Right atrium auricular region (tissue), 2 donors: ENCODE measurements at regions not wholly inside any gene's neighbourhood (a gene's known extent, or its start where the extent isn't known, plus 50 kb on each side); places are given as distances from the start of the nearest gene placed in this dataset.

Experiments
- DNase-seq: peaks from one replicate; pipeline ENCODE4 v3.0.0-alpha.2; 2019; ENCODE audit warnings: low spot score
- H3K27ac ChIP-seq, 2 donors: fragments of 200-600 bp; sonication (generic); 1 replicate in 1 of 2; 2 replicates in 1 of 2; pipeline ENCODE4 v1.5.1; 2016 to 2019
- H3K27me3 ChIP-seq, 2 donors: fragments of 200-600 bp; sonication (generic); one replicate each; pipeline versions ENCODE4 v1.5.1 to v1.6.0; 2017 to 2019
- H3K36me3 ChIP-seq: fragments of 200-600 bp; sonication (generic); one replicate; pipeline ENCODE4 v1.5.1; 2016
- H3K4me1 ChIP-seq, 2 donors: fragments of 200-600 bp; sonication (generic); one replicate each; pipeline versions ENCODE4 v1.5.1 to v1.6.0; 2017 to 2019
- H3K4me3 ChIP-seq, 2 donors: fragments of 200-600 bp; sonication (generic); 1 replicate in 1 of 2; 2 replicates in 1 of 2; pipeline ENCODE4 v1.5.1; 2017 to 2019; ENCODE audit warnings: mild to moderate bottlenecking in 1 of 2, moderate library complexity in 1 of 2
- H3K9me3 ChIP-seq, 2 donors: fragments of 200-600 bp; sonication (generic); one replicate each; pipeline ENCODE4 v1.5.1; 2019
- CTCF ChIP-seq, 2 donors: fragments of 200-600 bp; sonication (generic); IDR thresholded peaks; one replicate each; pipeline ENCODE4 v1.5.1; 2019; ENCODE audit warnings: antibody characterized with exemption in 2 of 2

DNA sequence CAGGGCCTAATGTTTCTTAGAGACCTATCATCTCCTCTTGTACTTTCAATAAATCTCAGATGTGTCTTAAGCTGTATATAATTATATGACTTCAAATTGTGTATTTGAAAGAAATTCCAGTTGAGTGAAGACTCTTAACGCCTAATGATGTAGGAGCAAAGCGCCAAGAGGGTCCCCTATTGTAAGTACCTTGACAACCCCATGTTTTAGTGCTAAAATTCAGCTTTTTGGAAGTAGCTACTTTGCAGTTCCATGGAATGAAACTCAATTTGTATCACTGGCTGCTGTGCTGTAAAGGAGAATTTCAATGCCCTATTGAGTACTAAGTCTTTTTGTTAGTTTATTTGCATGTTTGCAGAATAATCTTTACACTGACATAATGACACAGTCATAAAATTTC, 1826.6 kb upstream of the AGA start:
- no peaks in the 10 kb centered on the region for H3K27me3 ChIP-seq
- H3K9me3 ChIP-seq, result peaks cover 0 to 17% of the 10 kb centered on the region in 2 donors
- H3K4me3 ChIP-seq, result no peak overlapping the region
- no peak overlapping the region for H3K27ac ChIP-seq
- DNase-seq, result no peak
- no peaks in the 10 kb centered on the region for H3K36me3 ChIP-seq
- TF ChIP-seq CTCF (IDR thresholded peaks at IDR 0.05), result no peak
- no peaks in the 10 kb centered on the region for H3K4me1 ChIP-seq

DNA sequence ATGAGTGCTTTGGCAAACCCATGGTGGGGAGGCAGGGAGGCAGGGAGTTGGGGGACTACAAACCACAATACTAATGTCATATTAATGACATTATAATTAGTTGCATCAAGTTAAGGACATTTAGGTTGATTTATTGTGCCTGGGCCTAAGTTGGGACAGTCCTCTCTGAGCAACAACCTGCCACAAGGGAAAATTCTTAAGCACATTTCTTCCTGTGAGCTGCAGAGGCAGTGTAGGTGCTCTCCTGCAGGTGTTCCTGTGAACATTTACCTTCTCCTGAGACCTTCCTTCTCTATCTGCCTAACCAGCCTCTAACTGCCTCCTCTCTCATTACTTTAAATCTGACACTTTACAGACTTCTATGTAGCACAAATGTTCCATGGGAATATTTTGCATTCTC, 1830.0 kb upstream of the AGA start:
- Histone ChIP-seq H3K4me1 (no peaks in the 10 kb centered on the region), H3K27ac (no peak overlapping the region), H3K4me3 (no peak overlapping the region), H3K9me3 (no peaks in the 10 kb centered on the region), H3K36me3 (no peaks in the 10 kb centered on the region), H3K27me3 (no peaks in the 10 kb centered on the region)
- no peak for TF ChIP-seq CTCF (IDR thresholded peaks at IDR 0.05)
- DNase-seq, result no peak

- no peak for DNase-seq
- Histone ChIP-seq H3K27me3 (no peaks in the 10 kb centered on the region), H3K9me3 (no peaks in the 10 kb centered on the region), H3K27ac (no peak overlapping the region), H3K4me1 (no peaks in the 10 kb centered on the region), H3K36me3 (no peaks in the 10 kb centered on the region), H3K4me3 (no peak overlapping the region)
- no peak for TF ChIP-seq CTCF (IDR thresholded peaks at IDR 0.05)
Measured at GRCh38 chr4:179278647-179279046, 1836.4 kb upstream of the AGA start.

DNA sequence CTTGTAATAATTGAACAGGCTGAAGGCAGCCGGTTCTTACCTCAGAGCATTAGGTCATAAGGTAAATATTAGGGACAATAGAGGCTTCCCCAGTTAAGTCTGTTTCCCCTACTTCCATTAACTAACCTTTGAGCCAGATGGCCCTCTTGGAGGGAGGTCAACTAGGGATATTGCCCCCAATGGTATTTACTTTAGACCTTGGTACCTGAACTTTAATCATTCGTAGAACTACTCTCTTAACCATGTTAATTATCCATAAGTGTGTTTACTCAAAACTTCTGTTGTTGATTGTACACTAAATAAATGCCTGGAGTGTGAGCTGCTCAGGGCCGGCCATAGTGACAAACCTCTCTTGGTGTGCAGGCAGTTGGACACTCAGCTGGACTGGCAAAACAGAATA, 1843.5 kb upstream of the AGA start:
- TF ChIP-seq CTCF (IDR thresholded peaks at IDR 0.05), result no peak
- no peaks in the 10 kb centered on the region for H3K27me3 ChIP-seq
- H3K9me3 ChIP-seq, result no peaks in the 10 kb centered on the region
- no peak for DNase-seq
- no peaks in the 10 kb centered on the region for H3K36me3 ChIP-seq
- no peak overlapping the region for H3K27ac ChIP-seq
- H3K4me1 ChIP-seq, result no peaks in the 10 kb centered on the region
- no peak overlapping the region for H3K4me3 ChIP-seq

DNA sequence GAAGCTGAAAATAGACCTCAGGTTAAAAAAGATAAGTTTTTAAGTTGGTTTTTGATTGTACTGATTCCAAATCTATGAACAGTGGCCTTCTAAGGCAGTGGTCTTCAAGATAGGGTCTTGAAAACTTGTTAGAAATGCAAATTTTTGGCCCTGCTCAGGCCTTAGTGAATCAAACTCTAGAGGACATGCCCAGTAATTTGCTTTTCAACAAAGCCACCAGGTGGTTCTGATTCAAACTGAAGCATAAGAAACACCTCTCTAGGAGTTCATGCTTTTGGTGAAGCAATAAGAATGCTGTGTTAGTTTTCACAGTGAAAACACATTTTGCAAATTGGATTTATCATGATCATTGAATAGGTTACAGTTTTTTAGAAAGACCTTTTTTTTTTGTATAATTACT, 1849.4 kb upstream of the AGA start:
- H3K9me3 ChIP-seq, result no peaks in the 10 kb centered on the region
- no peaks in the 10 kb centered on the region for H3K36me3 ChIP-seq
- no peak for TF ChIP-seq CTCF (IDR thresholded peaks at IDR 0.05)
- H3K27me3 ChIP-seq, result no peaks in the 10 kb centered on the region
- no peaks in the 10 kb centered on the region for H3K4me1 ChIP-seq
- no peak for DNase-seq
- H3K4me3 ChIP-seq, result no peak overlapping the region
- no peak overlapping the region for H3K27ac ChIP-seq

- no peaks in the 10 kb centered on the region for H3K36me3 ChIP-seq
- H3K4me1 ChIP-seq, result no peaks in the 10 kb centered on the region
- H3K27me3 ChIP-seq, result no peaks in the 10 kb centered on the region
- no peaks in the 10 kb centered on the region for H3K9me3 ChIP-seq
- H3K4me3 ChIP-seq, result no peak overlapping the region
- H3K27ac ChIP-seq, result no peak overlapping the region
- no peak for DNase-seq
- TF ChIP-seq CTCF (IDR thresholded peaks at IDR 0.05), result no peak
Measured at GRCh38 chr4:179292468-179292867, 1850.2 kb upstream of the AGA start.
